Lung (tissue), 11 donors: ENCODE measurements at regions not wholly inside any gene's neighbourhood (a gene's known extent, or its start where the extent isn't known, plus 50 kb on each side); places are given as distances from the start of the nearest gene placed in this dataset.

ENCODE experiments used
- ATAC-seq: fragments of 200-7000 bp; cut with Tn5 transposase; one replicate; pipeline ENCODE4 v1.9.1; 2020; ENCODE audit warnings: moderate number of reproducible peaks; ENCODE audit not compliant: insufficient read depth, low FRiP score
- DNase-seq, 3 donors: peaks; one replicate each; pipeline ENCODE4 v3.0.0-alpha.2; 2013 to 2017
- H3K27ac ChIP-seq, 2 donors: one replicate each; pipeline ENCODE4 v1.5.1; 2013; ENCODE audit warnings: mild to moderate bottlenecking in 2 of 2, moderate library complexity in 2 of 2, control low read depth in 1 of 2, inconsistent platforms in 1 of 2, low read depth in 1 of 2, low read length in 1 of 2
- H3K27me3 ChIP-seq, 3 donors: one replicate each; pipeline ENCODE4 v1.5.1; 2013; ENCODE audit warnings: low read length in 2 of 3; ENCODE audit not compliant: control insufficient read depth in 3 of 3, insufficient read depth in 3 of 3
- H3K36me3 ChIP-seq, 4 donors: one replicate each; pipeline ENCODE4 v1.5.1; 2013; ENCODE audit warnings: low read length in 4 of 4, mild to moderate bottlenecking in 1 of 4, moderate library complexity in 1 of 4; ENCODE audit not compliant: control insufficient read depth in 4 of 4, insufficient read depth in 4 of 4
- H3K4me1 ChIP-seq, 5 donors: one replicate each; pipeline ENCODE4 v1.5.1; 2013; ENCODE audit warnings: low read length in 5 of 5, mild to moderate bottlenecking in 2 of 5, moderate library complexity in 1 of 5; ENCODE audit not compliant: control insufficient read depth in 5 of 5, insufficient read depth in 5 of 5
- H3K4me3 ChIP-seq: one replicate; pipeline ENCODE4 v1.5.1; 2013; ENCODE audit warnings: mild to moderate bottlenecking, control low read depth, moderate library complexity
- H3K9ac ChIP-seq, 2 donors: one replicate each; pipeline ENCODE4 v1.5.1; 2013; ENCODE audit warnings: low read length in 2 of 2, control low read depth in 1 of 2; ENCODE audit not compliant: insufficient read depth in 1 of 2
- H3K9me3 ChIP-seq, 4 donors: one replicate each; pipeline ENCODE4 v1.5.1; 2013; ENCODE audit warnings: low read length in 3 of 4, mild to moderate bottlenecking in 1 of 4, moderate library complexity in 1 of 4; ENCODE audit not compliant: control insufficient read depth in 4 of 4, insufficient read depth in 3 of 4
- CTCF ChIP-seq: IDR thresholded peaks from 2 replicates; pipeline ENCODE4 v1.5.1; 2012; ENCODE audit warnings: mild to moderate bottlenecking; ENCODE audit errors: control extremely low read depth, extremely low read depth
- WGBS, 2 donors: extraction: QIAGEN DNeasy Blood & Tissue Kit; methylation state at CpG; one replicate each; pipeline ENCODE4 v1.1.7; 2013; 5-methylcytosine and 5-hydroxymethylcytosine counted together
- donor health status: control.
- donor health status: control.
- donor health status: Bipolar disorder and iron deficiency.
- donor health status: healthy.
- donor health status: DM: yes; HTN: yes; CAD: no.

GRCh38 chrX:13499736-13500135, 69.7 kb upstream of the EGFL6 start:
- no peaks in the 10 kb centered on the region for H3K4me1 ChIP-seq
- no peak for ATAC-seq
- 74 to 91% methylated on average over 2 of the region's 2 CpGs for WGBS, 2 donors
- no peaks in the 10 kb centered on the region for H3K36me3 ChIP-seq
- DNase-seq, result no peak
- H3K27me3 ChIP-seq, result peaks cover 8 to 40% (median 37%) of the 10 kb centered on the region in 3 donors
- H3K4me3 ChIP-seq, result no peak overlapping the region
- no peak overlapping the region for H3K27ac ChIP-seq
- H3K9me3 ChIP-seq, result no peaks in the 10 kb centered on the region
- TF ChIP-seq CTCF, result no peak
- H3K9ac ChIP-seq, result no peak overlapping the region

DNA sequence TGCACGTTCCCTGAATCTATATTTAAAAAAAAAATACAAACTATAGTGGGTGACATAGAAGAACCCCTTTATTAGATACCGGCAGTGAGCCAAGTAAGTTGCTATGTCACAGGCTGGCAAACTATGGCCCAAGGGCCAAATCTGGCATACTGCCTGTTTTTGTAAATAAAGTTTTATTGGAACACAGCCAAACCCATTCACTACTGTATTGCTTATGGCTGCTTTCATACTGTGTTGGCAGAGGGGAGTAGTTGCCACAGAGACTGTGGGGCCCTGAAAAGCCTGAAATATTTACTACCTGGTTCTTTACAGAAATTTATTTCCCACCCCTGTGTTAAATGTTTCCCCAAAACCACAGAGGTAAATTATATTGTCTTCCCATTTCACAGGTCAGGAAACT, 71.2 kb upstream of the EGFL6 start:
- DNase-seq (no peak), ATAC-seq (no peak)
- TF ChIP-seq CTCF, result no peak
- Histone ChIP-seq H3K27ac (no peak overlapping the region), H3K27me3 (peaks cover 8 to 45% (median 34%) of the 10 kb centered on the region in 3 donors), H3K4me3 (no peak overlapping the region), H3K9ac (no peak overlapping the region), H3K4me1 (no peaks in the 10 kb centered on the region), H3K36me3 (no peaks in the 10 kb centered on the region), H3K9me3 (no peaks in the 10 kb centered on the region)
- 90% methylated on average over 2 of the region's 2 CpGs for WGBS, 2 donors

- H3K27ac ChIP-seq, result no peak overlapping the region
- 67 to 74% methylated on average over 1 of the region's 1 CpG for WGBS, 2 donors
- ATAC-seq, result no peak
These were observed 74.2 kb upstream of the EGFL6 start for GRCh38 chrX:13495232-13495631.

More at GRCh38 chrX:13495232-13495631, 74.2 kb upstream of the EGFL6 start:
- Histone ChIP-seq H3K4me3 (no peak overlapping the region), H3K36me3 (no peaks in the 10 kb centered on the region), H3K9ac (no peak overlapping the region), H3K9me3 (no peaks in the 10 kb centered on the region), H3K27me3 (peaks cover 6 to 39% (median 33%) of the 10 kb centered on the region in 3 donors), H3K4me1 (no peaks in the 10 kb centered on the region)
- no peak for TF ChIP-seq CTCF
- DNase-seq, result no peak
